H1 (cell line): ENCODE measurements at regions not wholly inside any gene's neighbourhood (a gene's known extent, or its start where the extent isn't known, plus 50 kb on each side); places are given as distances from the start of the nearest gene placed in this dataset.

Experiments used
- BACH1 ChIP-seq: IDR thresholded peaks from 2 replicates; pipeline ENCODE4 v1.6.1; 2012; ENCODE audit warnings: low read length, improper control_type of control experiment
- CBX8 ChIP-seq: fragments of 300-800, 300-1000 bp; sonication (generic); IDR thresholded peaks from 2 replicates; pipeline ENCODE4 v1.7.1; 2016; ENCODE audit warnings: low read depth, low read length, borderline replicate concordance
- CTBP2 ChIP-seq: IDR thresholded peaks from 2 replicates; pipeline ENCODE4 v1.7.0; 2011; ENCODE audit warnings: borderline replicate concordance, mild to moderate bottlenecking, moderate library complexity, mixed read lengths, low read length; ENCODE audit not compliant: insufficient read depth, insufficient read length
- GABPA ChIP-seq: IDR thresholded peaks from 2 replicates; pipeline ENCODE4 v1.6.1; 2011; ENCODE audit warnings: mild to moderate bottlenecking, low read length, moderate library complexity, borderline replicate concordance; ENCODE audit not compliant: insufficient read depth
- HDAC2 ChIP-seq, 2 experiments: fragments of 300-600 bp in 1 of 2; sonication (generic) in 1 of 2; IDR thresholded peaks; 2 replicates each; pipeline ENCODE4 v1.6.1; 2011 to 2012; ENCODE audit warnings: low read depth in 2 of 2, low read length in 2 of 2, mild to moderate bottlenecking in 2 of 2, moderate library complexity in 2 of 2, borderline replicate concordance in 1 of 2, inconsistent platforms in 1 of 2
- JUN ChIP-seq: IDR thresholded peaks from 2 replicates; pipeline ENCODE4 v1.6.1; 2011; ENCODE audit warnings: low read depth, mild to moderate bottlenecking, improper control_type of control experiment, low read length
- RXRA ChIP-seq: IDR thresholded peaks from 2 replicates; pipeline ENCODE4 v1.6.1; 2011; ENCODE audit warnings: low read depth, mild to moderate bottlenecking, low read length, moderate library complexity; ENCODE audit not compliant: insufficient read depth
- SRF ChIP-seq: IDR thresholded peaks from 2 replicates; pipeline ENCODE4 v1.6.1; 2011; ENCODE audit warnings: mild to moderate bottlenecking, low read depth, low read length, moderate library complexity
- TEAD4 ChIP-seq: IDR thresholded peaks from 2 replicates; pipeline ENCODE4 v1.6.1; 2012; ENCODE audit warnings: low read depth, low read length, inconsistent platforms, mixed read lengths
- TF ChIP-seq, protein P1 (sequence below): IDR thresholded peaks from 2 replicates; pipeline ENCODE4 v1.6.1; 2012; ENCODE audit warnings: inconsistent platforms

DNA sequence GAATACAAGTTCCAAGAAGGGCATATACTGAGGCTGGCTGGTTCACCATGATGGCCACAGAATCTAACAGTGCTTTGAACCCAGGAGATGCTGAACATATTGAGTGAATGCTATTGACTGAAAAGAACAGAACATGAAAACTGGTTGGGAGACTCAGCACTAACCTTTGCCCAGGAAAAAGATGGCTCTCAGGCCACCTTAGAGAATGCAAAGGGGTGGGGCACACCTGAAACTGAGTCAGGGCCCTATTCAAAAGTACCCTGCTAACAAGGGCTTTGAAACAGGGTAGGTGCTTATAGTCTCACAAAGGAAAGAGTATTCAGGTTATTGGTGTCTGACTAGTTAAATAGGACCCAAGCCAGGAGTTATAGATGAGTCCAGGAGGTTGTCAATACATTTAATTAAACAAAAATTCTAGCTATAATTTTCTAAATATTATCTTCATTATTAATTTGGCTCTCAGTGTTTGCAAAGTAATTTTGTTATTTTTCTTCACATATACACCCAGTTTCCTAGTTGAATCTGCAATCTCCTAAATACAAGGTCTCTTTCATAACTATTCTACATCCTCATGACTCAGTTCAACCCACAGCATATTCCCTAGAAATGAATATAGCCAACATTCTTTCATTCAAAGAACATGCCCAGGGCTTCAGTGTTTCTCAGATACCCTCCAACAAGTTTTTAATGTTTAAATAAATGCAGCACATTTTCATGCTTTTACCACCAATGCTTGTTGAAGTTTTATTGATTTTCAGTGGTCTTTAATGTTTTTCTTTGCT lies 144.2 kb upstream of the RAPGEF2 start (continued):
- TF ChIP-seq JUN (no peak), CBX8 (no peak), TEAD4 (no peak), SRF (no peak), GABPA (no peak), BACH1 (no peak), HDAC2 (IDR thresholded peaks at IDR 0.05; ENCODE audit: borderline replicate concordance in 1 of 2, low read depth in 2 of 2, low read length in 2 of 2) (no peak), CTBP2 (no peak), RXRA (no peak)
- TF ChIP-seq, protein P1, sequence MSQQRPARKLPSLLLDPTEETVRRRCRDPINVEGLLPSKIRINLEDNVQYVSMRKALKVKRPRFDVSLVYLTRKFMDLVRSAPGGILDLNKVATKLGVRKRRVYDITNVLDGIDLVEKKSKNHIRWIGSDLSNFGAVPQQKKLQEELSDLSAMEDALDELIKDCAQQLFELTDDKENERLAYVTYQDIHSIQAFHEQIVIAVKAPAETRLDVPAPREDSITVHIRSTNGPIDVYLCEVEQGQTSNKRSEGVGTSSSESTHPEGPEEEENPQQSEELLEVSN: no peak
